ENCODE measurements at regions not wholly inside any gene's neighbourhood (a gene's known extent, or its start where the extent isn't known, plus 50 kb on each side); places are given as distances from the start of the nearest gene placed in this dataset.

DNA sequence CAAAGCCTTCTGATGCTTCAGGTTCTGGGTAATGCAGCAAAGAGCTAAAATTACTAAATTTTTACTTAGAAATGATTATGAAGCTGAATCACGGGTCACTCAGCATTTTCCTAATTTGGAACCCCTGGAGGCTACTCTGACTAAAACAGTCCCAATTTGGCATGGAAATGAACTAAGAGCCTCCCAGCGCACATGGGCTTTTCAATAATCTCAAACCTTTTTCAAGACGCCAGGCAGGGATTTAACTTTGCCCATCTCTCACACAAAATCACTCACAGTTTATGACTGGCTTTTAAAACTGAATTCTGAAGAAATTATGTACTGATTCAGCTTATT is 68.3 kb downstream of the LLPH start:
- H3K4me3 ChIP-seq = no peak overlapping the region
- no peak for TF ChIP-seq POLR2A (IDR thresholded peaks at IDR 0.05)
- TF ChIP-seq, protein P1, sequence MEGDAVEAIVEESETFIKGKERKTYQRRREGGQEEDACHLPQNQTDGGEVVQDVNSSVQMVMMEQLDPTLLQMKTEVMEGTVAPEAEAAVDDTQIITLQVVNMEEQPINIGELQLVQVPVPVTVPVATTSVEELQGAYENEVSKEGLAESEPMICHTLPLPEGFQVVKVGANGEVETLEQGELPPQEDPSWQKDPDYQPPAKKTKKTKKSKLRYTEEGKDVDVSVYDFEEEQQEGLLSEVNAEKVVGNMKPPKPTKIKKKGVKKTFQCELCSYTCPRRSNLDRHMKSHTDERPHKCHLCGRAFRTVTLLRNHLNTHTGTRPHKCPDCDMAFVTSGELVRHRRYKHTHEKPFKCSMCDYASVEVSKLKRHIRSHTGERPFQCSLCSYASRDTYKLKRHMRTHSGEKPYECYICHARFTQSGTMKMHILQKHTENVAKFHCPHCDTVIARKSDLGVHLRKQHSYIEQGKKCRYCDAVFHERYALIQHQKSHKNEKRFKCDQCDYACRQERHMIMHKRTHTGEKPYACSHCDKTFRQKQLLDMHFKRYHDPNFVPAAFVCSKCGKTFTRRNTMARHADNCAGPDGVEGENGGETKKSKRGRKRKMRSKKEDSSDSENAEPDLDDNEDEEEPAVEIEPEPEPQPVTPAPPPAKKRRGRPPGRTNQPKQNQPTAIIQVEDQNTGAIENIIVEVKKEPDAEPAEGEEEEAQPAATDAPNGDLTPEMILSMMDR (IDR thresholded peaks at IDR 0.05) = no peak
- 74% methylated on average over 3 of the region's 3 CpGs for WGBS (ENCODE audit: insufficient coverage, low coverage, low lambda C conversion rate, missing lambda C conversion rate)
- DNase-seq (no peak), ATAC-seq (no peak)
- no peaks in the 10 kb centered on the region for H3K36me3 ChIP-seq
- H3K27ac ChIP-seq = no peak overlapping the region
- intact Hi-C loops (cut with DNase I) = no loop called here
- no peaks in the 10 kb centered on the region for H3K9me3 ChIP-seq
- H3K27me3 ChIP-seq = no peaks in the 10 kb centered on the region
- H3K4me1 ChIP-seq = no peaks in the 10 kb centered on the region

DNA sequence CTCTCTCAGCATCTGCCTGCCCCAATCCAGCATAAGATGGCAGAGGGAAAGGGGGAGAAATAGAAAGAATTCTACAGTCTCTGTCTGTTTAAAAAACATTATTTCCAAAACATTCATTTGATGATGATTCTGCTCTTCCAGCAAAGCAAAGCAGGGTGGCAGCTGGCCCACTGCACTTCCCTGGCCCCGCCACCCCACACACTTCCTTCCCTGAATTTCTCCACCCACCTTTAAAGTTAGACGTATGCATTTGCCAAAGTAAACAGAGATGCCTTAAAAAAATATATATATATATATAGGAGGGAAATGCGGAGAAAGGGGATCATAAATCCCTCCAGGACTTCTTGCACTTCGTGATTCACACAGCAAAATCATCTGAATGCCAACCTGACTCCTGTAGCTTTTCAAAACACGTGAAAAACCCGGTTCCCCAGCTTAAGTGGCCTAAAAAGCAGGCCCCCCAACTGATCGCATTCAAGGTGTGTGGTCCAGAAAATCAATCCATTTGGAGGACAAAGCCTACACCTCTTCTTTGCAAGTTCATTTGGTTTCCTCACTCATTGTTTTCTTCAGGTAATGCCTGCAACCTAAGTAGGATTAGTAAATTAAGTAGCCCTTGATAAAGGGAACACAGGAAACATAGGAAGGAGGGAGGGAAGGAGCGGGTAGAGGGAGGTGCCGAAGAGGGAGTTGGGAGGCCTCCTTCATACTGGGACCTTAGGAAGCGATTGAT is 68.8 kb downstream of the LLPH start:
- DNase-seq (no peak), ATAC-seq (no peak)
- Histone ChIP-seq H3K27me3 (no peaks in the 10 kb centered on the region), H3K9me3 (no peaks in the 10 kb centered on the region), H3K4me1 (no peaks in the 10 kb centered on the region), H3K4me3 (no peak overlapping the region), H3K36me3 (no peaks in the 10 kb centered on the region), H3K27ac (no peak overlapping the region)
- WGBS (ENCODE audit: insufficient coverage, low coverage, low lambda C conversion rate, missing lambda C conversion rate) = 60% methylated on average over 10 of the region's 10 CpGs
- TF ChIP-seq, protein P1 (IDR thresholded peaks at IDR 0.05) = no peak
- no peak for TF ChIP-seq POLR2A (IDR thresholded peaks at IDR 0.05)
- intact Hi-C loops (cut with DNase I) = no loop called here

DNA sequence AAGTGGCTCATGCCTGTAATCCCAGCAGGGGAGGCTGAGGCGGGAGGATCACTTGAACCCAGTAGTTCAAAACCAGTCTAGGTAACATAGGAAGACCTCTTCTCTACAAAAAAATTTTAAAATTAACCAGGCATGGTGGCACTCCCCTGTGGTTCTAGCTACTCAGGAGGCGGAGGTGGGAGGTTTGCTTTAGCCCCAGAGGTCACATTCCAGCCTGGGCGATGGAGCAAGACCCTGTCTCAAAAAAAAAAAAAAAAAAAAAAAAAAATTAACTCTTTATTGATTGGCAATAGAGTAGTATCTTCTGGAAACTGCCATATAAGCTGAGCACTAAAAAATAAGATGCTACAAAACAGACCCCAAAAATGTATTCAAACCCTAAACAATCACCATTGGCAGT is 69.5 kb downstream of the LLPH start:
- Histone ChIP-seq H3K36me3 (no peaks in the 10 kb centered on the region), H3K27ac (no peak overlapping the region), H3K4me1 (no peaks in the 10 kb centered on the region), H3K4me3 (no peak overlapping the region), H3K27me3 (no peaks in the 10 kb centered on the region), H3K9me3 (no peaks in the 10 kb centered on the region)
- WGBS (ENCODE audit: insufficient coverage, low coverage, low lambda C conversion rate, missing lambda C conversion rate) = 63% methylated on average over 3 of the region's 3 CpGs
- intact Hi-C loops (cut with DNase I) = no loop called here
- TF ChIP-seq, protein P1 (IDR thresholded peaks at IDR 0.05) = no peak
- no peak for TF ChIP-seq POLR2A (IDR thresholded peaks at IDR 0.05)
- DNase-seq (no peak), ATAC-seq (no peak)

DNA sequence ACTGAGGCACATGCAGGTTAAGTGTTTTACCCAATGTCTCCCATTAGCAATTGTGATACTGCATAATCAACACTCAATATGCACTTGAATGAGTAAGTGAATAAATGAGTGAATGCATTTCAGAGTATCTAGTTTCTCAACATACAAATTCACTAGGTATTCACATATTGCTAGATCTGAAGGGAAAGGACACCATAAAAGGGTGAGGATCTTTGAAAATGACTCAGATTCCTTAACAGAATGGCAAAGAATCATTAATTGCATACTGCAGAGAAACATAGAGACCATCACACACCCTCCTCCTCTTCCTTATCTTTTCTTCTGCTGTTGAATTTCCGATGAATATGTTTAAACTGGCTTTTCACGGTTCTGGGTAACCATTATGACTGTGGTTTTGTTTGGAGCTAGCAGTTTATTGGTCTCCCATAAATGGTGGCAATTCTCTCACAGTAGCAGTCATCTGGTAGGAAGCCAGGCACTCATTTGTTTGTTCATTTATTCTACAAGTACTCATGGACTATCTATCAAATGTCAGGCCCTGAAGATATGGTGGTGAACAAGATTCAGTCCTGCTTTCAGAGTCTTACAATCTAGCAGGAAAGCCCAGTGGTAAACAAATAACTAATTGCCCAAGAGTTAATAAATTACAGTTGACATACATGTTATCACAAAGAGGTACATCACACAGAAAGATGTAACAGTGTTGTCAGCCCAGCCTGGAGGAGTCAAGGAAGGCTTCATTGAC is 70.2 kb downstream of the LLPH start:
- WGBS (ENCODE audit: insufficient coverage, low coverage, low lambda C conversion rate, missing lambda C conversion rate) = 59% methylated on average over 2 of the region's 2 CpGs
- Histone ChIP-seq H3K9me3 (no peaks in the 10 kb centered on the region), H3K4me1 (no peaks in the 10 kb centered on the region), H3K27ac (no peak overlapping the region), H3K36me3 (no peaks in the 10 kb centered on the region), H3K4me3 (no peak overlapping the region), H3K27me3 (no peaks in the 10 kb centered on the region)
- no peak for ATAC-seq
- intact Hi-C loops (cut with DNase I) = no loop called here
- DNase-seq = no peak
- TF ChIP-seq, protein P1 (IDR thresholded peaks at IDR 0.05) = no peak
- TF ChIP-seq POLR2A (IDR thresholded peaks at IDR 0.05) = no peak
